Kidney epithelial cell (primary cell): ENCODE measurements at regions not wholly inside any gene's neighbourhood (a gene's known extent, or its start where the extent isn't known, plus 50 kb on each side); places are given as distances from the start of the nearest gene placed in this dataset.

ENCODE experiments used
- DNase-seq: peaks from one replicate; pipeline ENCODE4 v3.0.0-alpha.2; 2010; ENCODE audit warnings: low read depth
- H3K27me3 ChIP-seq: 2 replicates; pipeline ENCODE4 v1.6.0; 2011; ENCODE audit warnings: low read length; ENCODE audit not compliant: control insufficient read depth, insufficient read depth
- H3K36me3 ChIP-seq: 2 replicates; pipeline ENCODE4 v1.5.1; 2011; ENCODE audit warnings: low read length; ENCODE audit not compliant: control insufficient read depth, insufficient read depth
- H3K4me3 ChIP-seq: 2 replicates; pipeline ENCODE4 v1.5.1; 2011; ENCODE audit warnings: low read depth, mild to moderate bottlenecking, control low read depth, low read length
- TF ChIP-seq, protein P1 (sequence below): IDR thresholded peaks from 2 replicates; pipeline ENCODE4 v1.5.1; 2011; ENCODE audit warnings: mild to moderate bottlenecking, moderate library complexity, low read length, control low read depth, inconsistent platforms; ENCODE audit not compliant: insufficient read depth, poor library complexity, severe bottlenecking

DNA sequence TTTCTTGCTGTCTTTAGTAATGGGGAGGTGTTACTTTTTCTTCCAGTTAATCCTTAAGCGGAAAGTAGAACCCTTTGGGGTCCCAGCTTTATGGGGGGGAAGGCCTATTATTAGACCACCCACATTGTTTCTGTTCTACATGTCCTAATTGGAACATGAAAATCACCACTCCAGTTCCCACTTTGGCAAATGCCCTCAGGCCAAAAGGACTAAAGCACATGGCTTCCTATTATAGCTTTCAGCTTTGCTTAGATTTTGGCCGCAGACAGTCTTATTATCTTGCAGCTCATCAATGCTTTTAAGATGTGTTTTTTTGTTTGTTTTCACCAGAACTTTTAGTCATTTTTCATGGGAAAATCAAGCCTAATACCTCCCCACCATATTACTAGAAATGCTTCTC lies 296.8 kb upstream of the ANKH start:
- DNase-seq, result no peak
- H3K4me3 ChIP-seq, result no peak overlapping the region
- TF ChIP-seq, protein P1, sequence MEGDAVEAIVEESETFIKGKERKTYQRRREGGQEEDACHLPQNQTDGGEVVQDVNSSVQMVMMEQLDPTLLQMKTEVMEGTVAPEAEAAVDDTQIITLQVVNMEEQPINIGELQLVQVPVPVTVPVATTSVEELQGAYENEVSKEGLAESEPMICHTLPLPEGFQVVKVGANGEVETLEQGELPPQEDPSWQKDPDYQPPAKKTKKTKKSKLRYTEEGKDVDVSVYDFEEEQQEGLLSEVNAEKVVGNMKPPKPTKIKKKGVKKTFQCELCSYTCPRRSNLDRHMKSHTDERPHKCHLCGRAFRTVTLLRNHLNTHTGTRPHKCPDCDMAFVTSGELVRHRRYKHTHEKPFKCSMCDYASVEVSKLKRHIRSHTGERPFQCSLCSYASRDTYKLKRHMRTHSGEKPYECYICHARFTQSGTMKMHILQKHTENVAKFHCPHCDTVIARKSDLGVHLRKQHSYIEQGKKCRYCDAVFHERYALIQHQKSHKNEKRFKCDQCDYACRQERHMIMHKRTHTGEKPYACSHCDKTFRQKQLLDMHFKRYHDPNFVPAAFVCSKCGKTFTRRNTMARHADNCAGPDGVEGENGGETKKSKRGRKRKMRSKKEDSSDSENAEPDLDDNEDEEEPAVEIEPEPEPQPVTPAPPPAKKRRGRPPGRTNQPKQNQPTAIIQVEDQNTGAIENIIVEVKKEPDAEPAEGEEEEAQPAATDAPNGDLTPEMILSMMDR, result no peak
- H3K36me3 ChIP-seq, result no peaks in the 10 kb centered on the region
- H3K27me3 ChIP-seq, result no peaks in the 10 kb centered on the region

DNA sequence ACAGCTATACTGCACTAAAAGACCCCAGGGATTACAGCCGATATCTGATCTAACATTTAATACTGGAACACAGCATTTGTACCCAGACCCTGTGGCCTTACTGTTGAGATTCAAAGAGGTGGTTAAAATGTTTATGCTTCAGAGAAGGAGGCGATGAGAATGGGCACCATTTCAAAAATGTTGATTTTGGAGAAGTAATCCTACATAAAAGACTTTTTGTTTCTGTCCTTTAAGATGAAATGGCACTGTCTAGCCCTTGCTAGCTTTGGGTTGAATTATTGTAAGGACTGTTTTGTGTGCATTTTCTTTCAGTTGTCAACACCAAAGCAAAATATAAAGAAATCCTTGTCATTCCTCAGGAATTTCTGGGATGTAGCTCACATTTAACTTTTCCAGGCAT lies 288.5 kb upstream of the ANKH start:
- H3K4me3 ChIP-seq, result no peak overlapping the region
- TF ChIP-seq, protein P1, result no peak
- no peak for DNase-seq
- H3K27me3 ChIP-seq, result no peaks in the 10 kb centered on the region
- H3K36me3 ChIP-seq, result no peaks in the 10 kb centered on the region

GRCh38 chr5:15159606-15160005 lies 288.0 kb upstream of the ANKH start:
- H3K27me3 ChIP-seq, result no peaks in the 10 kb centered on the region
- no peak overlapping the region for H3K4me3 ChIP-seq
- no peaks in the 10 kb centered on the region for H3K36me3 ChIP-seq
- TF ChIP-seq, protein P1, result no peak
- no peak for DNase-seq

DNA sequence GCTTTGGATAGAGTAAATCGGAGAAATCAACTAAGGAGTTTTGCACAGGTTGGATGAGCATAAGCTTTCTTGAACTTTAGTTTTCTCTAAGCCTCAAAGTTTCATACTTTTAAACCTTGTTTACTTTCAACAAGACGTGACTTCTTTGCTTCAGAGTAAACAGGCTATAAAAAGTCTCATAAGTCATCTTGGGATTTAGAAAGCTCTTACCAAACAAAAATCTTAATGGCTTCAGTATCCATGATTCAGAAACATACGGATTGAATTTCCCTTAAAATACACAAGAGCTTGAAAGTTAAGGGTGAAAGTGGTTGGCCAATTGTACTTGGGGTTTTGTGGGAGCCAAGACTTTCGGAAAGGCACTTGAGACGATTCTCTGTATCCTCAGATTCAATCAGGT lies 270.9 kb upstream of the ANKH start:
- H3K36me3 ChIP-seq, result no peaks in the 10 kb centered on the region
- no peaks in the 10 kb centered on the region for H3K27me3 ChIP-seq
- no peak for DNase-seq
- no peak overlapping the region for H3K4me3 ChIP-seq
- TF ChIP-seq, protein P1, result no peak

DNA sequence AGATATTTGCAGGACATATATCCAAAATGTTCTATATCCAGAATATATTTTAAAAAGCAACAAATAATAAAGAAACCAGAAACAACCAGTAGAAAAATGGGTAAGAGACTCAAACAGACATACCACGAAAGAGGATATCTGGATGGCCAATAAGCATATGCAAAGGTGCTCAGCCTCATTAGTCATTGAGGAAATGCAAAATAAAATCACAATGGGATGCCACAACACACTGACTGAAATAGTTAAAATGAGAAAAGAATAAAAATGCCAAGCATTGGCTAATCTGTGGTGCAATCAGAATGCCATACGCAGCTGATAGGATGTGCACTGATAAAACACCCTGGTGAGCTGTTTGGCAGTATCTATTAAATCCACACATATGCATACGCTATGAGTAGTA lies 265.8 kb upstream of the ANKH start:
- Histone ChIP-seq H3K4me3 (no peak overlapping the region), H3K27me3 (no peaks in the 10 kb centered on the region), H3K36me3 (no peaks in the 10 kb centered on the region)
- DNase-seq, result no peak
- TF ChIP-seq, protein P1, result no peak

- Histone ChIP-seq H3K4me3 (no peak overlapping the region), H3K36me3 (no peaks in the 10 kb centered on the region), H3K27me3 (no peaks in the 10 kb centered on the region)
- TF ChIP-seq, protein P1, result no peak
- no peak for DNase-seq
Measured at GRCh38 chr5:15135661-15136060, 264.1 kb upstream of the ANKH start.
